Stomach (tissue), 8 donors: ENCODE measurements at regions not wholly inside any gene's neighbourhood (a gene's known extent, or its start where the extent isn't known, plus 50 kb on each side); places are given as distances from the start of the nearest gene placed in this dataset.

Source experiments
- DNase-seq, 2 donors: peaks; one replicate each; pipeline versions ENCODE4 v3.0.0 to v3.0.0-alpha.2; 2013 to 2019
- H3K27ac ChIP-seq, 5 donors: fragments of 200-600 bp in 4 of 5; sonication (generic) in 4 of 5; one replicate each; pipeline ENCODE4 v1.5.1; 2013 to 2019; ENCODE audit warnings: mild to moderate bottlenecking in 1 of 5, moderate library complexity in 1 of 5
- H3K27me3 ChIP-seq, 3 donors: fragments of 200-600 bp; sonication (generic); one replicate each; pipeline ENCODE4 v1.5.1; 2017 to 2019; ENCODE audit warnings: mixed run types in 1 of 3
- H3K36me3 ChIP-seq, 4 donors: fragments of 200-600 bp; sonication (generic); 1 replicate in 3 of 4; 2 replicates in 1 of 4; pipeline ENCODE4 v1.5.1; 2016 to 2019
- H3K4me1 ChIP-seq, 4 donors: fragments of 200-600 bp; sonication (generic); one replicate each; pipeline ENCODE4 v1.5.1; 2016 to 2019
- H3K4me3 ChIP-seq, 4 donors: fragments of 200-600 bp; sonication (generic) in 3 of 4; one replicate each; pipeline ENCODE4 v1.5.1; 2016 to 2019; ENCODE audit warnings: mild to moderate bottlenecking in 1 of 4
- H3K9me3 ChIP-seq, 4 donors: fragments of 200-600 bp; sonication (generic); one replicate each; pipeline ENCODE4 v1.5.1; 2016 to 2019
- CTCF ChIP-seq, 7 experiments: fragments of 450-650 bp in 4 of 7; fragments of 200-600 bp in 3 of 7; sonication (generic) in 3 of 7; IDR thresholded peaks; one replicate each; pipeline ENCODE4 v1.5.1; 2016 to 2019; ENCODE audit warnings: antibody characterized with exemption in 7 of 7, control low read depth in 2 of 7, mild to moderate bottlenecking in 1 of 7
- EP300 ChIP-seq: sonication (generic); formaldehyde crosslinking; IDR thresholded peaks from one replicate; pipeline ENCODE4 v1.6.1; 2017; ENCODE audit warnings: antibody characterized with exemption
- POLR2A ChIP-seq, 4 donors: fragments of 450-650 bp; IDR thresholded peaks; one replicate each; pipeline ENCODE4 v1.6.1; 2016; ENCODE audit warnings: antibody characterized with exemption in 4 of 4, control low read depth in 2 of 4, mild to moderate bottlenecking in 1 of 4, moderate library complexity in 1 of 4
- POLR2AphosphoS5 ChIP-seq, 3 donors: sonication (generic); formaldehyde crosslinking; IDR thresholded peaks; one replicate each; pipeline ENCODE4 v1.6.1; 2016; ENCODE audit warnings: antibody characterized with exemption in 3 of 3
- WGBS, 5 donors: extraction: QIAGEN DNeasy Blood & Tissue Kit in 3 of 5; methylation state at CpG; one replicate each; pipeline versions ENCODE4 v1.1.5 to v1.1.7; 2013 to 2018; 5-methylcytosine and 5-hydroxymethylcytosine counted together
- intact Hi-C: fragments of 100-400 bp; cut with DNase I; formaldehyde crosslinking; loops from one replicate; pipeline ENCODE4 v1.15.1; 2023; ENCODE audit warnings: low total_unique reads
- donor health status: healthy with polysubstance abuse.
- donor health status: Bipolar disorder and iron deficiency.
- donor health status: healthy.

- Histone ChIP-seq H3K9me3 (no peaks in the 10 kb centered on the region), H3K27me3 (no peaks in the 10 kb centered on the region), H3K36me3 (no peaks in the 10 kb centered on the region), H3K4me3 (no peak overlapping the region), H3K4me1 (no peaks in the 10 kb centered on the region), H3K27ac (no peak overlapping the region)
- TF ChIP-seq EP300 (no peak), POLR2AphosphoS5 (IDR thresholded peaks at IDR 0.05) (no peak)
- intact Hi-C loops, result no loop called here
- 16 to 41% (median 22%) methylated on average over 4 of the region's 4 CpGs for WGBS, 5 donors
- no peak for DNase-seq
These were observed 94.0 kb upstream of the SPTLC3 start for GRCh38 chr20:12914804-12915203.

- intact Hi-C loops, result no loop called here
- TF ChIP-seq POLR2A (IDR thresholded peaks at IDR 0.05) (no peak), CTCF (IDR thresholded peaks at IDR 0.05) (no peak), POLR2AphosphoS5 (IDR thresholded peaks at IDR 0.05) (no peak), EP300 (no peak)
- DNase-seq, result no peak
- no peak overlapping the region for H3K4me3 ChIP-seq
- H3K27me3 ChIP-seq, result no peaks in the 10 kb centered on the region
- no peaks in the 10 kb centered on the region for H3K4me1 ChIP-seq
- H3K9me3 ChIP-seq, result no peaks in the 10 kb centered on the region
- WGBS, 5 donors, result 81 to 100% (median 86%) methylated on average over 1 of the region's 1 CpG
- H3K36me3 ChIP-seq, result no peaks in the 10 kb centered on the region
- H3K27ac ChIP-seq, result no peak overlapping the region
These were observed 92.1 kb upstream of the SPTLC3 start for GRCh38 chr20:12916699-12917098.

- Histone ChIP-seq H3K27ac (no peak overlapping the region), H3K36me3 (no peaks in the 10 kb centered on the region), H3K4me1 (peaks cover 0 to 7% (median 2%) of the 10 kb centered on the region in 4 donors), H3K27me3 (no peaks in the 10 kb centered on the region), H3K4me3 (no peak overlapping the region), H3K9me3 (no peaks in the 10 kb centered on the region)
- WGBS, 5 donors, result 7 to 21% (median 11%) methylated on average over 2 of the region's 2 CpGs
- DNase-seq, result no peak
- TF ChIP-seq POLR2AphosphoS5 (IDR thresholded peaks at IDR 0.05), result no peak
- no peak for TF ChIP-seq POLR2A (IDR thresholded peaks at IDR 0.05)
- TF ChIP-seq EP300, result no peak
- no peak for TF ChIP-seq CTCF (IDR thresholded peaks at IDR 0.05)
- intact Hi-C loops, result loop anchor here (5.0 kb wide), 1 partner anchor 178 kb away; no protein-coding TSS in a partner anchor
These were observed 84.6 kb upstream of the SPTLC3 start for GRCh38 chr20:12924126-12924525.

GRCh38 chr20:12925210-12925755 is 83.5 kb upstream of the SPTLC3 start:
- WGBS, 5 donors, result 27 to 34% (median 30%) methylated on average over 7 of the region's 7 CpGs
- intact Hi-C loops, result no loop called here
- H3K4me3 ChIP-seq, result no peak overlapping the region

More at GRCh38 chr20:12925210-12925755, 83.5 kb upstream of the SPTLC3 start:
- no peaks in the 10 kb centered on the region for H3K27me3 ChIP-seq
- no peaks in the 10 kb centered on the region for H3K9me3 ChIP-seq
- H3K4me1 ChIP-seq, result peaks cover 0 to 7% (median 2%) of the 10 kb centered on the region in 4 donors
- peak; percentile 35 to 92 for DNase-seq
- H3K36me3 ChIP-seq, result no peaks in the 10 kb centered on the region
- no peak overlapping the region for H3K27ac ChIP-seq
- TF ChIP-seq POLR2AphosphoS5 (IDR thresholded peaks at IDR 0.05) (peak in 1 of 3 donors; percentile 19), CTCF (IDR thresholded peaks at IDR 0.05) (peak in 5 of 7 experiments; percentile 56 to 83 (median 63)), POLR2A (IDR thresholded peaks at IDR 0.05) (no peak)
